ENCODE measurements at regions not wholly inside any gene's neighbourhood (a gene's known extent, or its start where the extent isn't known, plus 50 kb on each side); places are given as distances from the start of the nearest gene placed in this dataset.

DNA sequence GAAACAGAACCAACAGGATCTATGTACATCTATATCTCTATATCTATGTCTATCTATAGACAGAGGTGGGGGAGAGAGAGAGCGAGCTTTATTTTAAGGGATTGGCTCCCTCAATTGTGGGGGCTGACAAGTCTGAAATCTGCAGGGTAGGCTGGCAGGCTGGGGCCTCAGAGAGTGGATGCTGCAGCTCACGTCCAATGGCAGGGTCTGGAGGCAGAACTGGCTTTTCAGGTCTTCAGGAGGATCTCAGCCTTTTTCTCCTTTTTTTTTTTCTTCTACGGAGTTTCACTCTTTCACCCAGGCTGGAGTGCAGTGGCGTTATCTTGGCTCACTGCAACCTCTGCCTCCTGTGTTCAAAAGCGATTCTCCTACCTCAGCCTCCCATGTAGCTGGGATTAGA lies 77.2 kb downstream of the ARL4C start:
- no peak for TF ChIP-seq EZH2phosphoT487 (IDR thresholded peaks at IDR 0.05; ENCODE audit: unreplicated experiment)
- TF ChIP-seq CTCF (conservative IDR thresholded peaks at IDR 0.05; ENCODE audit: low read depth in 2 of 2), result no peak
- TF ChIP-seq EZH2 (IDR thresholded peaks at IDR 0.05; ENCODE audit: low read depth, unreplicated experiment), result no peak
- TF ChIP-seq POLR2AphosphoS5 (IDR thresholded peaks at IDR 0.05; ENCODE audit: low read depth), result no peak
- TF ChIP-seq, protein P1, sequence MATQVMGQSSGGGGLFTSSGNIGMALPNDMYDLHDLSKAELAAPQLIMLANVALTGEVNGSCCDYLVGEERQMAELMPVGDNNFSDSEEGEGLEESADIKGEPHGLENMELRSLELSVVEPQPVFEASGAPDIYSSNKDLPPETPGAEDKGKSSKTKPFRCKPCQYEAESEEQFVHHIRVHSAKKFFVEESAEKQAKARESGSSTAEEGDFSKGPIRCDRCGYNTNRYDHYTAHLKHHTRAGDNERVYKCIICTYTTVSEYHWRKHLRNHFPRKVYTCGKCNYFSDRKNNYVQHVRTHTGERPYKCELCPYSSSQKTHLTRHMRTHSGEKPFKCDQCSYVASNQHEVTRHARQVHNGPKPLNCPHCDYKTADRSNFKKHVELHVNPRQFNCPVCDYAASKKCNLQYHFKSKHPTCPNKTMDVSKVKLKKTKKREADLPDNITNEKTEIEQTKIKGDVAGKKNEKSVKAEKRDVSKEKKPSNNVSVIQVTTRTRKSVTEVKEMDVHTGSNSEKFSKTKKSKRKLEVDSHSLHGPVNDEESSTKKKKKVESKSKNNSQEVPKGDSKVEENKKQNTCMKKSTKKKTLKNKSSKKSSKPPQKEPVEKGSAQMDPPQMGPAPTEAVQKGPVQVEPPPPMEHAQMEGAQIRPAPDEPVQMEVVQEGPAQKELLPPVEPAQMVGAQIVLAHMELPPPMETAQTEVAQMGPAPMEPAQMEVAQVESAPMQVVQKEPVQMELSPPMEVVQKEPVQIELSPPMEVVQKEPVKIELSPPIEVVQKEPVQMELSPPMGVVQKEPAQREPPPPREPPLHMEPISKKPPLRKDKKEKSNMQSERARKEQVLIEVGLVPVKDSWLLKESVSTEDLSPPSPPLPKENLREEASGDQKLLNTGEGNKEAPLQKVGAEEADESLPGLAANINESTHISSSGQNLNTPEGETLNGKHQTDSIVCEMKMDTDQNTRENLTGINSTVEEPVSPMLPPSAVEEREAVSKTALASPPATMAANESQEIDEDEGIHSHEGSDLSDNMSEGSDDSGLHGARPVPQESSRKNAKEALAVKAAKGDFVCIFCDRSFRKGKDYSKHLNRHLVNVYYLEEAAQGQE (IDR thresholded peaks at IDR 0.05; ENCODE audit: unreplicated experiment), result no peak
- no peak for TF ChIP-seq JUNB (IDR thresholded peaks at IDR 0.05; ENCODE audit: unreplicated experiment)
